ENCODE measurements at regions not wholly inside any gene's neighbourhood (a gene's known extent, or its start where the extent isn't known, plus 50 kb on each side); places are given as distances from the start of the nearest gene placed in this dataset.

GRCh38 chr2:8151888-8152287 is 530.0 kb upstream of the ID2 start:
- TF ChIP-seq CTCF (IDR thresholded peaks at IDR 0.05) (no peak), POLR2A (IDR thresholded peaks at IDR 0.05) (no peak)

Measured in adrenal gland (tissue), 5 donors.